Body of pancreas (tissue), 4 donors: ENCODE measurements at regions not wholly inside any gene's neighbourhood (a gene's known extent, or its start where the extent isn't known, plus 50 kb on each side); places are given as distances from the start of the nearest gene placed in this dataset.

Experiments used
- ATAC-seq: fragments of 150-250 bp; one replicate; pipeline ENCODE4 v1.9.1; 2016
- DNase-seq, 4 donors: peaks; one replicate each; pipeline ENCODE4 v3.0.0-alpha.2; 2019
- H3K27ac ChIP-seq, 4 donors: fragments of 200-600 bp; sonication (generic); 1 replicate in 3 of 4; 2 replicates in 1 of 4; pipeline versions ENCODE4 v1.5.1 to v1.6.1; 2016 to 2019; ENCODE audit warnings: mild to moderate bottlenecking in 1 of 4, mixed read lengths in 1 of 4, moderate library complexity in 1 of 4
- H3K27me3 ChIP-seq, 2 donors: fragments of 200-600 bp; sonication (generic); one replicate each; pipeline ENCODE4 v1.6.0; 2016; ENCODE audit warnings: mild to moderate bottlenecking in 1 of 2
- H3K36me3 ChIP-seq, 2 donors: fragments of 200-600 bp; sonication (generic); replicated peaks in 1 of 2; 2 replicates each; pipeline ENCODE4 v1.5.1; 2016; ENCODE audit warnings: low read depth in 2 of 2; ENCODE audit not compliant: insufficient read depth in 1 of 2
- H3K4me1 ChIP-seq: fragments of 200-600 bp; sonication (generic); one replicate; pipeline ENCODE4 v1.6.0; 2016
- H3K4me3 ChIP-seq, 2 donors: fragments of 200-600 bp; sonication (generic); 1 replicate in 1 of 2; 2 replicates in 1 of 2; pipeline ENCODE4 v1.5.1; 2016 to 2019
- H3K9me3 ChIP-seq, 3 donors: fragments of 200-600 bp; sonication (generic); 1 replicate in 2 of 3; 2 replicates in 1 of 3; pipeline ENCODE4 v1.5.1; 2016
- CTCF ChIP-seq, 7 experiments: fragments of 450-650 bp in 4 of 7; fragments of 200-600 bp in 3 of 7; sonication (generic) in 3 of 7; IDR thresholded peaks; one replicate each; pipeline ENCODE4 v1.5.1; 2016 to 2019; ENCODE audit warnings: antibody characterized with exemption in 7 of 7
- POLR2A ChIP-seq, 3 donors: fragments of 450-650 bp; IDR thresholded peaks; one replicate each; pipeline ENCODE4 v1.6.1; 2016; ENCODE audit warnings: antibody characterized with exemption in 3 of 3, mild to moderate bottlenecking in 2 of 3
- WGBS, 2 donors: methylation state at CpG; one replicate each; pipeline ENCODE4 v1.1.5; 2017; 5-methylcytosine and 5-hydroxymethylcytosine counted together
- intact Hi-C: fragments of 100-400 bp; cut with DNase I; formaldehyde crosslinking; loops from one replicate; pipeline ENCODE4 v1.15.1; 2023

- ATAC-seq = no peak
- Histone ChIP-seq H3K27ac (no peak overlapping the region), H3K9me3 (no peaks in the 10 kb centered on the region), H3K27me3 (no peaks in the 10 kb centered on the region), H3K4me1 (no peaks in the 10 kb centered on the region), H3K36me3 (no peaks in the 10 kb centered on the region), H3K4me3 (no peak overlapping the region)
- TF ChIP-seq CTCF (IDR thresholded peaks at IDR 0.05) (no peak), POLR2A (IDR thresholded peaks at IDR 0.05) (no peak)
- 35 to 43% methylated on average over 1 of the region's 1 CpG for WGBS, 2 donors
- intact Hi-C loops = no loop called here
- DNase-seq = no peak
Measured at GRCh38 chr3:171950373-171950772, 89.0 kb upstream of the FNDC3B start.

GRCh38 chr3:171951597-171951996, 87.8 kb upstream of the FNDC3B start:
- WGBS, 2 donors = 91 to 94% methylated on average over 1 of the region's 1 CpG
- Histone ChIP-seq H3K27me3 (no peaks in the 10 kb centered on the region), H3K27ac (no peak overlapping the region), H3K4me3 (no peak overlapping the region), H3K36me3 (no peaks in the 10 kb centered on the region), H3K4me1 (no peaks in the 10 kb centered on the region), H3K9me3 (no peaks in the 10 kb centered on the region)
- DNase-seq (no peak), ATAC-seq (no peak)
- TF ChIP-seq CTCF (IDR thresholded peaks at IDR 0.05) = no peak
- no peak for TF ChIP-seq POLR2A (IDR thresholded peaks at IDR 0.05)
- intact Hi-C loops = no loop called here

GRCh38 chr3:171953301-171954022, 85.9 kb upstream of the FNDC3B start:
- DNase-seq (no peak), ATAC-seq (peak; percentile 58)
- WGBS, 2 donors = 52 to 56% methylated on average over 7 of the region's 7 CpGs

GRCh38 chr3:171954690-171955383, 84.5 kb upstream of the FNDC3B start:
- Histone ChIP-seq H3K9me3 (no peaks in the 10 kb centered on the region), H3K4me3 (no peak overlapping the region), H3K27ac (no peak overlapping the region), H3K4me1 (no peaks in the 10 kb centered on the region), H3K36me3 (no peaks in the 10 kb centered on the region), H3K27me3 (no peaks in the 10 kb centered on the region)
- ATAC-seq = no peak
- WGBS, 2 donors = 51 to 68% methylated on average over 6 of the region's 6 CpGs
- intact Hi-C loops = no loop called here
- TF ChIP-seq POLR2A (IDR thresholded peaks at IDR 0.05) = no peak
- TF ChIP-seq CTCF (IDR thresholded peaks at IDR 0.05) = no peak
- DNase-seq = no peak

More at GRCh38 chr3:171953301-171954022, 85.9 kb upstream of the FNDC3B start:
- H3K27me3 ChIP-seq = no peaks in the 10 kb centered on the region
- H3K27ac ChIP-seq = peak overlapping the region in 1 of 4 donors; percentile 20
- no peak overlapping the region for H3K4me3 ChIP-seq
- H3K36me3 ChIP-seq = no peaks in the 10 kb centered on the region
- H3K9me3 ChIP-seq = no peaks in the 10 kb centered on the region
- H3K4me1 ChIP-seq = no peaks in the 10 kb centered on the region
- intact Hi-C loops = no loop called here
- no peak for TF ChIP-seq CTCF (IDR thresholded peaks at IDR 0.05)
- no peak for TF ChIP-seq POLR2A (IDR thresholded peaks at IDR 0.05)
